Fibroblast of lung (primary cell): ENCODE measurements at regions not wholly inside any gene's neighbourhood (a gene's known extent, or its start where the extent isn't known, plus 50 kb on each side); places are given as distances from the start of the nearest gene placed in this dataset.
A peak's percentile ranks its signal among the peaks of the same experiment; 100 is the strongest.

Source experiments
- DNase-seq, 2 donors: peaks; one replicate each; pipeline versions ENCODE4 v3.0.0 to v3.0.0-alpha.2; 2010; ENCODE audit warnings: low read depth in 2 of 2
- H2AFZ ChIP-seq: 2 replicates; pipeline ENCODE4 v1.5.1; 2012; ENCODE audit warnings: low read length, control low read depth, inconsistent platforms
- H3K27ac ChIP-seq: 2 replicates; pipeline ENCODE4 v1.5.1; 2011; ENCODE audit warnings: low read length, control low read depth; ENCODE audit not compliant: insufficient read depth
- H3K27me3 ChIP-seq: 2 replicates; pipeline ENCODE4 v1.5.1; 2011; ENCODE audit warnings: mild to moderate bottlenecking, low read length; ENCODE audit not compliant: control insufficient read depth, insufficient read depth
- H3K36me3 ChIP-seq: 2 replicates; pipeline ENCODE4 v1.5.1; 2011; ENCODE audit warnings: low read length; ENCODE audit not compliant: control insufficient read depth, insufficient read depth
- H3K4me1 ChIP-seq: 2 replicates; pipeline ENCODE4 v1.5.1; 2011; ENCODE audit warnings: low read length; ENCODE audit not compliant: control insufficient read depth, insufficient read depth; ENCODE audit errors: extremely low read depth
- H3K4me2 ChIP-seq: 2 replicates; pipeline ENCODE4 v1.5.1; 2011; ENCODE audit warnings: low read length, control low read depth; ENCODE audit not compliant: insufficient read depth; ENCODE audit errors: extremely low read depth
- H3K4me3 ChIP-seq, 4 experiments: fragments of 200-600 bp in 1 of 4; sonication (generic) in 1 of 4; replicated peaks in 1 of 4; 2 replicates each; pipeline ENCODE4 v1.5.1; 2011 to 2016; ENCODE audit warnings: low read length in 4 of 4, low read depth in 3 of 4, mild to moderate bottlenecking in 3 of 4, control low read depth in 2 of 4, inconsistent platforms in 1 of 4, mixed read lengths in 1 of 4; ENCODE audit not compliant: insufficient read depth in 1 of 4; ENCODE audit errors: control extremely low read depth in 1 of 4
- H3K79me2 ChIP-seq: 2 replicates; pipeline ENCODE4 v1.5.1; 2012; ENCODE audit warnings: mild to moderate bottlenecking, low read length, inconsistent platforms; ENCODE audit not compliant: control insufficient read depth, insufficient read depth
- H3K9ac ChIP-seq: 2 replicates; pipeline ENCODE4 v1.5.1; 2011; ENCODE audit warnings: mild to moderate bottlenecking, low read length, control low read depth; ENCODE audit not compliant: insufficient read depth
- H3K9me3 ChIP-seq: 2 replicates; pipeline ENCODE4 v1.5.1; 2012; ENCODE audit warnings: low read depth, low read length; ENCODE audit not compliant: control insufficient read depth, insufficient read depth
- H4K20me1 ChIP-seq: 2 replicates; pipeline ENCODE4 v1.5.1; 2011; ENCODE audit warnings: low read length; ENCODE audit not compliant: control insufficient read depth, insufficient read depth; ENCODE audit errors: extremely low read depth
- EZH2 ChIP-seq: IDR thresholded peaks from 2 replicates; pipeline ENCODE4 v1.5.1; 2012; ENCODE audit warnings: low read length, control low read depth, mild to moderate bottlenecking; ENCODE audit errors: missing control alignments
- TF ChIP-seq, protein P1 (sequence below), 2 donors: IDR thresholded peaks in 1 of 2; conservative IDR thresholded peaks in 1 of 2; 1 replicate in 1 of 2; 2 replicates in 1 of 2; pipeline ENCODE4 v1.5.1; 2011 to 2012; ENCODE audit warnings: low read length in 2 of 2, control low read depth in 1 of 2, inconsistent platforms in 1 of 2, low read depth in 1 of 2, mild to moderate bottlenecking in 1 of 2

DNA sequence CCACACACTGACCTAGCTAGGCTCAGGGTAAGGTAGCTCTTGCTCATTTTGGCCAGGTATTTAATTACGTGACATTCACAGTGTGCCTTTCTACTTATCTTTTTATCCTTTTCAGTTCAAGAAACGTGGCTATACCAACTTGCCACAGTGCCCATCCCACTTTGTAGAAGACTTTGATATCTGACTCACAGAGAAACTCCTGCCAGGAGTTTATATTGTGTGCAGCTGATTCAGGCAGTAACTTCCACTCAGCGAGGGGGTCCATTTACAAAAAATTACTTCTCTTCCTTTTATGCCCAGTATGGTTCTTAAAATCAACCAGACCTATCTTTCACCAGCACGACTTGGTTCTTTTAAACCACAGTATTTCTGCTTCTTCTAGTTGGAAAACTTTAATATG, 75.6 kb downstream of the PRL start:
- H4K20me1 ChIP-seq: no peaks in the 10 kb centered on the region
- H3K4me3 ChIP-seq: no peak overlapping the region
- no peak overlapping the region for H3K4me2 ChIP-seq
- no peak overlapping the region for H2AFZ ChIP-seq
- TF ChIP-seq EZH2: no peak
- TF ChIP-seq, protein P1, sequence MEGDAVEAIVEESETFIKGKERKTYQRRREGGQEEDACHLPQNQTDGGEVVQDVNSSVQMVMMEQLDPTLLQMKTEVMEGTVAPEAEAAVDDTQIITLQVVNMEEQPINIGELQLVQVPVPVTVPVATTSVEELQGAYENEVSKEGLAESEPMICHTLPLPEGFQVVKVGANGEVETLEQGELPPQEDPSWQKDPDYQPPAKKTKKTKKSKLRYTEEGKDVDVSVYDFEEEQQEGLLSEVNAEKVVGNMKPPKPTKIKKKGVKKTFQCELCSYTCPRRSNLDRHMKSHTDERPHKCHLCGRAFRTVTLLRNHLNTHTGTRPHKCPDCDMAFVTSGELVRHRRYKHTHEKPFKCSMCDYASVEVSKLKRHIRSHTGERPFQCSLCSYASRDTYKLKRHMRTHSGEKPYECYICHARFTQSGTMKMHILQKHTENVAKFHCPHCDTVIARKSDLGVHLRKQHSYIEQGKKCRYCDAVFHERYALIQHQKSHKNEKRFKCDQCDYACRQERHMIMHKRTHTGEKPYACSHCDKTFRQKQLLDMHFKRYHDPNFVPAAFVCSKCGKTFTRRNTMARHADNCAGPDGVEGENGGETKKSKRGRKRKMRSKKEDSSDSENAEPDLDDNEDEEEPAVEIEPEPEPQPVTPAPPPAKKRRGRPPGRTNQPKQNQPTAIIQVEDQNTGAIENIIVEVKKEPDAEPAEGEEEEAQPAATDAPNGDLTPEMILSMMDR (conservative IDR thresholded peaks at IDR 0.05 in 1 of 2, IDR thresholded peaks at IDR 0.05 in 1 of 2; ENCODE audit: low read depth in 1 of 2, low read length in 2 of 2): no peak
- peak in 1 of 2 donors; percentile 56 for DNase-seq
- H3K27me3 ChIP-seq: no peaks in the 10 kb centered on the region
- no peaks in the 10 kb centered on the region for H3K9me3 ChIP-seq
- H3K27ac ChIP-seq: no peak overlapping the region
- no peaks in the 10 kb centered on the region for H3K79me2 ChIP-seq
- no peak overlapping the region for H3K9ac ChIP-seq
- no peaks in the 10 kb centered on the region for H3K4me1 ChIP-seq
- no peaks in the 10 kb centered on the region for H3K36me3 ChIP-seq

DNA sequence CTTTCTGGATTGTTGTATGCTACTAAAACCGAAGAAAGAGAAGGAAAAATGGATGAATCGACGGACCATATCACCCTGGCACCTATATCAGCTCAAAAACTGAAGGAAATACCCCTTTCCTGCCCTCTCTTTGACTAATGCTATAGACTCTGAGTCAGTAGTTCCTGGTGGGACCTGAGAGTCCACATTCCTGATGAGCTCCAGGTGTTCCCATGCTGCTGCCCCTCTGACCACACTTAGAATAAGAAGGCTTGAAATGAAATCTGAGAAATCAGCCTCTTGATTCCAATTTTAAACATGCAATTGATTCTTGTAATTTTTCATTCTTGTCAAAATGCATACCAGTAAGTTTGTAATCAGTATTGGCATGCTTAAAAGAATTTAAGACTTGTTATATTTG, 75.2 kb downstream of the PRL start:
- no peak overlapping the region for H2AFZ ChIP-seq
- no peaks in the 10 kb centered on the region for H3K36me3 ChIP-seq
- no peak for TF ChIP-seq EZH2
- TF ChIP-seq, protein P1 (conservative IDR thresholded peaks at IDR 0.05 in 1 of 2, IDR thresholded peaks at IDR 0.05 in 1 of 2; ENCODE audit: low read depth in 1 of 2, low read length in 2 of 2): no peak
- H3K27ac ChIP-seq: no peak overlapping the region
- H3K9ac ChIP-seq: no peak overlapping the region
- no peaks in the 10 kb centered on the region for H3K79me2 ChIP-seq
- no peak overlapping the region for H3K4me3 ChIP-seq
- DNase-seq: peak in 1 of 2 donors; percentile 75
- H3K4me1 ChIP-seq: no peaks in the 10 kb centered on the region
- H3K9me3 ChIP-seq: no peaks in the 10 kb centered on the region
- no peak overlapping the region for H3K4me2 ChIP-seq
- H4K20me1 ChIP-seq: no peaks in the 10 kb centered on the region
- no peaks in the 10 kb centered on the region for H3K27me3 ChIP-seq

DNA sequence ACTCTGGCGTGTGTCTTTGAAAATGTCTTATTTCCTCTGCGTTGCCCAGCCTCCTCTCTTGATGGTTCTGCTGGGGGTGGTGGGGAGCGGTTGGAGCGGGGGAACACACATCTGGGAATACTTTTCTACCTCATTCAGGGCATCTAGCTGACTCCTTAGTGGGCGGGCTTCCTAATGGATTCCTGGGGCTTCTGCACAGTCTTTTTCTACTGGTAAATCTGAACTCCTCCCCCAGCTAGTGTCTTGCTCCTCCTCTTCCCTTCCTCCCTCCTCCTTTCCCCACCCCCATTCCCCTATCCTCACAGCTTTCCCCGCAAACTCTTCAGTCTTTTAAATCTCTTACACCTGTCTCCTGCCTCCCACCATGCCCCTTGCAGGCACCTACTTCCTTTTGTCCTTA, 74.4 kb downstream of the PRL start:
- H3K9me3 ChIP-seq: no peaks in the 10 kb centered on the region
- H3K79me2 ChIP-seq: no peaks in the 10 kb centered on the region
- H2AFZ ChIP-seq: no peak overlapping the region
- DNase-seq: no peak
- TF ChIP-seq, protein P1 (conservative IDR thresholded peaks at IDR 0.05 in 1 of 2, IDR thresholded peaks at IDR 0.05 in 1 of 2; ENCODE audit: low read depth in 1 of 2, low read length in 2 of 2): no peak
- TF ChIP-seq EZH2: no peak
- no peak overlapping the region for H3K9ac ChIP-seq
- H3K27me3 ChIP-seq: no peaks in the 10 kb centered on the region
- no peak overlapping the region for H3K4me3 ChIP-seq
- no peaks in the 10 kb centered on the region for H3K36me3 ChIP-seq
- H3K27ac ChIP-seq: no peak overlapping the region
- H4K20me1 ChIP-seq: no peaks in the 10 kb centered on the region
- no peaks in the 10 kb centered on the region for H3K4me1 ChIP-seq
- H3K4me2 ChIP-seq: no peak overlapping the region
